Esophagus muscularis mucosa (tissue), 4 donors: ENCODE measurements at regions not wholly inside any gene's neighbourhood (a gene's known extent, or its start where the extent isn't known, plus 50 kb on each side); places are given as distances from the start of the nearest gene placed in this dataset.

ENCODE experiments used
- DNase-seq: peaks from one replicate; pipeline ENCODE4 v3.0.0-alpha.2; 2017; ENCODE audit errors: extremely low spot score
- H3K27ac ChIP-seq, 4 donors: fragments of 200-600 bp; sonication (generic); replicated peaks in 1 of 4; 1 replicate in 3 of 4; 2 replicates in 1 of 4; pipeline ENCODE4 v1.5.1; 2016 to 2019; ENCODE audit warnings: mild to moderate bottlenecking in 1 of 4
- H3K27me3 ChIP-seq, 4 donors: fragments of 200-600 bp; sonication (generic); one replicate each; pipeline versions ENCODE4 v1.5.1 to v1.6.0; 2016 to 2019
- H3K36me3 ChIP-seq, 4 donors: fragments of 200-600 bp; sonication (generic); one replicate each; pipeline ENCODE4 v1.5.1; 2016 to 2019
- H3K4me1 ChIP-seq, 4 donors: fragments of 200-600 bp; sonication (generic); one replicate each; pipeline ENCODE4 v1.5.1; 2016 to 2019
- H3K4me3 ChIP-seq, 4 donors: fragments of 200-600 bp; sonication (generic); 1 replicate in 2 of 4; 2 replicates in 2 of 4; pipeline ENCODE4 v1.5.1; 2016 to 2019; ENCODE audit warnings: mild to moderate bottlenecking in 4 of 4, moderate library complexity in 1 of 4
- H3K9me3 ChIP-seq, 4 donors: fragments of 200-600 bp; sonication (generic); 1 replicate in 3 of 4; 2 replicates in 1 of 4; pipeline ENCODE4 v1.5.1; 2016 to 2019
- EP300 ChIP-seq: sonication (generic); formaldehyde crosslinking; IDR thresholded peaks from one replicate; pipeline ENCODE4 v1.6.1; 2017; ENCODE audit warnings: antibody characterized with exemption
- POLR2A ChIP-seq: fragments of 450-650 bp; IDR thresholded peaks from one replicate; pipeline ENCODE4 v1.6.1; 2017; ENCODE audit warnings: antibody characterized with exemption, moderate library complexity, mild to moderate bottlenecking, low read depth
- POLR2AphosphoS5 ChIP-seq, 2 donors: sonication (generic); formaldehyde crosslinking; IDR thresholded peaks; one replicate each; pipeline ENCODE4 v1.6.1; 2017; ENCODE audit warnings: antibody characterized with exemption in 2 of 2
- WGBS: methylation state at CpG from one replicate; pipeline ENCODE4 v1.1.5; 2018; 5-methylcytosine and 5-hydroxymethylcytosine counted together
- intact Hi-C: fragments of 100-400 bp; cut with DNase I; formaldehyde crosslinking; loops from one replicate; pipeline ENCODE4 v1.15.1; 2023
- TF ChIP-seq, protein P1 (sequence below), 3 experiments: fragments of 200-600 bp in 2 of 3; fragments of 450-650 bp in 1 of 3; sonication (generic) in 2 of 3; IDR thresholded peaks; one replicate each; pipeline ENCODE4 v1.5.1; 2017 to 2019; ENCODE audit warnings: antibody characterized with exemption in 3 of 3, mild to moderate bottlenecking in 2 of 3, moderate library complexity in 1 of 3

DNA sequence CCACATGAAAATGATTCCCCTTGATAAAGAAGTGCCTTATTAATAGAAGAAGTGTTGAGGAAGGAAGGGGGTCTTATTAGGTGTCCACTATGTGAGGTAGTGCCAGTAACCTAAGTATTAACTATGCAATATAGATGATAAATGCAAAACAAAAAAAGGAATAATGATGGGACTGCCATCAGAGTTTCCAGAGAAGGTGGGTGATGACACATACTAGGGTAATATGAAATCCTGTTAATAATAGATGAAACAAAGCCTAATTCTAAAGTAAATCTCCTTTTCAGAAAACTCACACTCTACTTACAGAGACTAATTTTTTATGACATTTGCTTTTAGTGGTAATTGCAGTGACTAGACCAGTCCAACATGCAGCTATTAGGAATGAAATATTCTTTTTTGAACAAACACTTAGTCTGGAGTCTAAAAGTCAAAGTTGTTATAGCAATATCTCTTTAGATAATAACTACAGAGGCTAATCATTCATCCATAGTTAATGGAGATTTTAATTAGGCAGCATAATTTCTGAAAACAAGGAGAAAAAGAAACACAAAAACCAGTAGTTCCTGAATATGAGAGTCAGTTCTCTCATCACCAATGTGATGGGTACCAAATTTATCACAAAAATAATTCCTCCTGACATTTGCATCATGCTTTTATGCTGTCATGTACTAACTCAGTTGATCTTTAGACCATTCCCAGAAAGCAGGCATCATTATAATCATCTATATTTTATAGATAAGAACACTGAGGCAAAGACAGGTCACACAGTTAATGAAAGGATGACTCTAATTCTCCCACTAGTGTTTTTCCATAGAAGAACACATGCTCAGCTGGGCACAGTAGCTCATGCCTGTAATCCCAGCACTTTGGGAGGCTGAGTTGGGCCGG is 208.8 kb upstream of the ARG1 start:
- intact Hi-C loops = no loop called here
- Histone ChIP-seq H3K27me3 (no peaks in the 10 kb centered on the region), H3K4me3 (no peak overlapping the region), H3K4me1 (peaks cover 0 to 6% (median 0%) of the 10 kb centered on the region in 4 donors), H3K36me3 (no peaks in the 10 kb centered on the region), H3K27ac (no peak overlapping the region), H3K9me3 (no peaks in the 10 kb centered on the region)
- TF ChIP-seq EP300 (no peak), POLR2AphosphoS5 (IDR thresholded peaks at IDR 0.05) (no peak), POLR2A (no peak)
- TF ChIP-seq, protein P1, sequence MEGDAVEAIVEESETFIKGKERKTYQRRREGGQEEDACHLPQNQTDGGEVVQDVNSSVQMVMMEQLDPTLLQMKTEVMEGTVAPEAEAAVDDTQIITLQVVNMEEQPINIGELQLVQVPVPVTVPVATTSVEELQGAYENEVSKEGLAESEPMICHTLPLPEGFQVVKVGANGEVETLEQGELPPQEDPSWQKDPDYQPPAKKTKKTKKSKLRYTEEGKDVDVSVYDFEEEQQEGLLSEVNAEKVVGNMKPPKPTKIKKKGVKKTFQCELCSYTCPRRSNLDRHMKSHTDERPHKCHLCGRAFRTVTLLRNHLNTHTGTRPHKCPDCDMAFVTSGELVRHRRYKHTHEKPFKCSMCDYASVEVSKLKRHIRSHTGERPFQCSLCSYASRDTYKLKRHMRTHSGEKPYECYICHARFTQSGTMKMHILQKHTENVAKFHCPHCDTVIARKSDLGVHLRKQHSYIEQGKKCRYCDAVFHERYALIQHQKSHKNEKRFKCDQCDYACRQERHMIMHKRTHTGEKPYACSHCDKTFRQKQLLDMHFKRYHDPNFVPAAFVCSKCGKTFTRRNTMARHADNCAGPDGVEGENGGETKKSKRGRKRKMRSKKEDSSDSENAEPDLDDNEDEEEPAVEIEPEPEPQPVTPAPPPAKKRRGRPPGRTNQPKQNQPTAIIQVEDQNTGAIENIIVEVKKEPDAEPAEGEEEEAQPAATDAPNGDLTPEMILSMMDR (IDR thresholded peaks at IDR 0.05) = no peak
- WGBS = 85% methylated on average over 1 of the region's 1 CpG
- DNase-seq = no peak

- H3K4me1 ChIP-seq = peaks cover 0 to 6% (median 0%) of the 10 kb centered on the region in 4 donors
- intact Hi-C loops = no loop called here
- no peak overlapping the region for H3K27ac ChIP-seq
- H3K9me3 ChIP-seq = peaks cover 0 to 3% (median 0%) of the 10 kb centered on the region in 4 donors
- H3K36me3 ChIP-seq = no peaks in the 10 kb centered on the region
- TF ChIP-seq EP300 (no peak), POLR2A (no peak)
- TF ChIP-seq, protein P1 (IDR thresholded peaks at IDR 0.05) = no peak
- H3K4me3 ChIP-seq = no peak overlapping the region
- DNase-seq = no peak
- WGBS = 70% methylated on average over 2 of the region's 2 CpGs
- H3K27me3 ChIP-seq = no peaks in the 10 kb centered on the region
Measured at GRCh38 chr6:131366223-131366622, 206.8 kb upstream of the ARG1 start.

DNA sequence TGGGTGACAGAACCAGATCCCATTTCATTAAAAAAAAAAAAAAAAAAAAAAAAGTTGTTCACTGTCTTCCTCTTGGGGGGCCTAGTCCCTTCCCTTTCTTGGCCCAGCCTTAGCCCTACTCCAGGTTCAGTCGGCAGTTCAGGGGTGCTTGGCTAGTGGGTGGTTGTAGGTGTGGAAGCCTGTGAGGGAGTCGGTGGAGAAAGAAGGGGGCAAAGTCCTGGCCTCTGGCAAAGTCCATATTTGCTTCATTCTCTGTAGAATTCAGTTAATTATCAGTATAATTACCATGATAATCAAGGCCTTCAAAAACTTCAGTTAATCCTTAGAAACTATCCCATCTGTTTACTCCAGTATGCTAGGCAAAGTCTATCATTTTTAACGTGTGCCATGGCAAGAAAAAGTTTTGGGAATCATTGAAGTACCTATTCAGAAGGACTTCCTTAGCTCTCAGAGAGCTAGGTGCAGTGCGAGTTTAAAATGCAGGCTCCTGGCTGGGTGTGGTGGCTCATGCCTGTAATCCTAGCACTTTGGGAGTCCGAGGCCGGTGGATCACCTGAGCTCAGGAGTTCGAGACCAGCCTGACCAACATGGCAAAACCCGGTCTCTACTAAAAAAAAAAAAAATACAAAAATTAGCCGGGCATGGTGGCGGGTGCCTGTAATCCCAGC is 205.7 kb upstream of the ARG1 start:
- no peak for DNase-seq
- Histone ChIP-seq H3K4me3 (no peak overlapping the region), H3K27ac (no peak overlapping the region), H3K4me1 (peaks cover 0 to 6% (median 0%) of the 10 kb centered on the region in 4 donors), H3K9me3 (peaks cover 0 to 3% (median 0%) of the 10 kb centered on the region in 4 donors), H3K27me3 (no peaks in the 10 kb centered on the region), H3K36me3 (no peaks in the 10 kb centered on the region)
- no peak for TF ChIP-seq POLR2A
- no peak for TF ChIP-seq EP300
- TF ChIP-seq, protein P1 (IDR thresholded peaks at IDR 0.05) = no peak
- TF ChIP-seq POLR2AphosphoS5 (IDR thresholded peaks at IDR 0.05) = no peak
- 93% methylated on average over 10 of the region's 10 CpGs for WGBS
- intact Hi-C loops = no loop called here

GRCh38 chr6:131368198-131368911 is 204.7 kb upstream of the ARG1 start:
- intact Hi-C loops = no loop called here
- no peak for TF ChIP-seq EP300
- TF ChIP-seq, protein P1 (IDR thresholded peaks at IDR 0.05) = no peak
- no peak for TF ChIP-seq POLR2A
- TF ChIP-seq POLR2AphosphoS5 (IDR thresholded peaks at IDR 0.05) = no peak

More at GRCh38 chr6:131368198-131368911, 204.7 kb upstream of the ARG1 start:
- Histone ChIP-seq H3K4me1 (peaks cover 0 to 6% (median 0%) of the 10 kb centered on the region in 4 donors), H3K4me3 (no peak overlapping the region), H3K9me3 (peaks cover 0 to 3% (median 0%) of the 10 kb centered on the region in 4 donors), H3K36me3 (no peaks in the 10 kb centered on the region), H3K27ac (no peak overlapping the region), H3K27me3 (no peaks in the 10 kb centered on the region)
- no peak for DNase-seq
- 18% methylated on average over 6 of the region's 6 CpGs for WGBS
